SK-N-SH treated with all-trans-retinoic acid at 6 μM for 48 hours (cell line): ENCODE measurements at regions not wholly inside any gene's neighbourhood (a gene's known extent, or its start where the extent isn't known, plus 50 kb on each side); places are given as distances from the start of the nearest gene placed in this dataset.

Experiments used
- ATAC-seq: fragments of 200-7000 bp; cut with Tn5 transposase; 3 replicates; pipeline ENCODE4 v1.9.1; 2020; ENCODE audit warnings: mild to moderate bottlenecking, moderate library complexity
- ARNTL ChIP-seq: fragments of 450-650 bp; formaldehyde crosslinking; IDR thresholded peaks from 2 replicates; pipeline ENCODE4 v1.5.0; 2020; ENCODE audit warnings: low read depth, mild to moderate bottlenecking, moderate library complexity, borderline replicate concordance
- BACH2 ChIP-seq: fragments of 250-450 bp; sonication (Bioruptor Pico); IDR thresholded peaks from 2 replicates; pipeline ENCODE4 v1.9.0; 2021; ENCODE audit warnings: mild to moderate bottlenecking, borderline replicate concordance
- CSDC2 ChIP-seq: fragments of 250-450 bp; sonication (Bioruptor Pico); IDR thresholded peaks from 2 replicates; pipeline ENCODE4 v1.5.0; 2020; ENCODE audit warnings: mild to moderate bottlenecking, moderate library complexity
- ESRRG ChIP-seq: fragments of 250-450 bp; sonication (Bioruptor Pico); IDR thresholded peaks from 2 replicates; pipeline ENCODE4 v1.6.1; 2021; ENCODE audit warnings: mild to moderate bottlenecking
- GLIS3 ChIP-seq: fragments of 250-450 bp; sonication (Bioruptor Pico); IDR thresholded peaks from 2 replicates; pipeline ENCODE4 v1.5.0; 2020; ENCODE audit warnings: mild to moderate bottlenecking, moderate library complexity
- ISL1 ChIP-seq: fragments of 250-450 bp; sonication (Bioruptor Pico); IDR thresholded peaks from 2 replicates; pipeline ENCODE4 v2.1.2; 2022; ENCODE audit warnings: mild to moderate bottlenecking, moderate library complexity
- OSR1 ChIP-seq: fragments of 250-450 bp; sonication (Bioruptor Pico); IDR thresholded peaks from 2 replicates; pipeline ENCODE4 v1.8.0; 2022; ENCODE audit warnings: moderate library complexity, mild to moderate bottlenecking, inconsistent platforms
- RARB ChIP-seq: fragments of 250-450 bp; sonication (Bioruptor Pico); IDR thresholded peaks from 2 replicates; pipeline ENCODE4 v1.8.0; 2021; ENCODE audit warnings: mild to moderate bottlenecking, moderate library complexity
- SNAI2 ChIP-seq: fragments of 250-450 bp; sonication (Bioruptor Pico); IDR thresholded peaks from 2 replicates; pipeline ENCODE4 v1.5.0; 2020; ENCODE audit warnings: mild to moderate bottlenecking, moderate library complexity
- TOX ChIP-seq: fragments of 250-450 bp; sonication (Bioruptor Pico); IDR thresholded peaks from 2 replicates; pipeline ENCODE4 v1.8.0; 2021; ENCODE audit warnings: mild to moderate bottlenecking, moderate library complexity, borderline replicate concordance
- ZFP3 ChIP-seq: fragments of 250-450 bp; sonication (Bioruptor Pico); IDR thresholded peaks from 2 replicates; pipeline ENCODE4 v1.5.0; 2020; ENCODE audit warnings: mild to moderate bottlenecking, moderate library complexity
- ZFP30 ChIP-seq: fragments of 450-650 bp; formaldehyde crosslinking; IDR thresholded peaks from 2 replicates; pipeline ENCODE4 v1.5.0; 2022; ENCODE audit warnings: mild to moderate bottlenecking, moderate library complexity
- ZNF565 ChIP-seq: fragments of 450-650 bp; formaldehyde crosslinking; conservative IDR thresholded peaks from 2 replicates; pipeline ENCODE4 v1.5.0; 2020; ENCODE audit warnings: low read depth, mild to moderate bottlenecking, moderate library complexity
- ZNF70 ChIP-seq: fragments of 450-650 bp; formaldehyde crosslinking; IDR thresholded peaks from 2 replicates; pipeline ENCODE4 v1.5.0; 2020; ENCODE audit warnings: mild to moderate bottlenecking, moderate library complexity
- ZNF8 ChIP-seq: fragments of 450-650 bp; formaldehyde crosslinking; IDR thresholded peaks from 2 replicates; pipeline ENCODE4 v1.5.0; 2020; ENCODE audit warnings: mild to moderate bottlenecking, moderate library complexity
- TF ChIP-seq, protein P1 (sequence below): fragments of 250-450 bp; sonication (Bioruptor Pico); IDR thresholded peaks from 2 replicates; pipeline ENCODE4 v1.5.0; 2020; ENCODE audit warnings: mild to moderate bottlenecking, moderate library complexity
- TF ChIP-seq, protein P2 (sequence below): fragments of 250-450 bp; sonication (Bioruptor Pico); IDR thresholded peaks from 2 replicates; pipeline ENCODE4 v1.5.1; 2021; ENCODE audit warnings: mild to moderate bottlenecking, moderate library complexity
- TF ChIP-seq, protein P3 (sequence below): fragments of 250-450 bp; sonication (Bioruptor Pico); IDR thresholded peaks from 2 replicates; pipeline ENCODE4 v1.8.0; 2020; ENCODE audit warnings: mild to moderate bottlenecking, moderate library complexity, borderline replicate concordance
- TF ChIP-seq, protein P4 (sequence below): fragments of 250-450 bp; sonication (Bioruptor Pico); IDR thresholded peaks from 2 replicates; pipeline ENCODE4 v1.5.1; 2020; ENCODE audit warnings: low read depth, mild to moderate bottlenecking, moderate library complexity

DNA sequence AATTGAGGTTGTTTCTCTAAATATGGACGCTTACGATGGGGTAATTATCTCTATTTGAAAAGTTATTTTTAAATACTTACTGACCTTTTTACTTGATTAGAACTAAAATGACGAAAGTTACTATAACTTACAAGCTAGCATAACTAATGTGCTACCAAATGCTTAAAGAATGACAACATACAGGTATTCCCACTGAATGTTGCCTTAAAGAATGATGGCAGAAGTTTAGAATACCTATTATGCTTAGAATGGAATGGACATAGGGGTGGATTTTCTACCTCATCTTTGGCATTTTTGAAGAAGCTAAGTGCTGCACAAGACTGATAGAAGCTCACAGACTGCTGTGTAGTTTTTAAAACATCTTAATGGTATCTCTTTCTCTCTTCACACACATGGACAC lies 284.8 kb downstream of the THBS2 start:
- ATAC-seq = no peak

DNA sequence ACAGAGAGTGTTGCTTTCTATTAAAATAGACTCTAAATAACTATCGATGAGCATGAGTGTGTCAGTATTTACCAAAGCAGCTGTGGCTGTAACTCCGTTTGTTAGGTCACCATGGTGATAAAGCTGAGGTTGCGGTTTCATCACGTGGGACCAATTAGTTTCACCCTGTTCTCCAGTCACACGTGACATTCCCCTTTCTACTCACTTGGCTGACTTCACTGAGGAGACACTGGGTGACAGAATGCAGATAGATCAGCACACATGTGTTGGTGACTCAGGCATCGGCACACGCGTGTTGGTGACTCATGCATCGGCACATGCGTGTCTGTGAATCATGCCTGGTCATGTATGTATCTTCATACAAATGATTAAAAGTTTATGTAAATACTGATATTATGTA lies 285.4 kb downstream of the THBS2 start:
- no peak for TF ChIP-seq RARB (CRISPR knock-in tag)
- TF ChIP-seq BACH2 = no peak
- TF ChIP-seq ZNF565 = no peak
- TF ChIP-seq SNAI2 = no peak
- TF ChIP-seq ESRRG = no peak
- TF ChIP-seq ZFP3 (CRISPR knock-in tag) = no peak
- no peak for TF ChIP-seq ISL1
- TF ChIP-seq ZFP30 (CRISPR knock-in tag) = no peak
- TF ChIP-seq, protein P1, sequence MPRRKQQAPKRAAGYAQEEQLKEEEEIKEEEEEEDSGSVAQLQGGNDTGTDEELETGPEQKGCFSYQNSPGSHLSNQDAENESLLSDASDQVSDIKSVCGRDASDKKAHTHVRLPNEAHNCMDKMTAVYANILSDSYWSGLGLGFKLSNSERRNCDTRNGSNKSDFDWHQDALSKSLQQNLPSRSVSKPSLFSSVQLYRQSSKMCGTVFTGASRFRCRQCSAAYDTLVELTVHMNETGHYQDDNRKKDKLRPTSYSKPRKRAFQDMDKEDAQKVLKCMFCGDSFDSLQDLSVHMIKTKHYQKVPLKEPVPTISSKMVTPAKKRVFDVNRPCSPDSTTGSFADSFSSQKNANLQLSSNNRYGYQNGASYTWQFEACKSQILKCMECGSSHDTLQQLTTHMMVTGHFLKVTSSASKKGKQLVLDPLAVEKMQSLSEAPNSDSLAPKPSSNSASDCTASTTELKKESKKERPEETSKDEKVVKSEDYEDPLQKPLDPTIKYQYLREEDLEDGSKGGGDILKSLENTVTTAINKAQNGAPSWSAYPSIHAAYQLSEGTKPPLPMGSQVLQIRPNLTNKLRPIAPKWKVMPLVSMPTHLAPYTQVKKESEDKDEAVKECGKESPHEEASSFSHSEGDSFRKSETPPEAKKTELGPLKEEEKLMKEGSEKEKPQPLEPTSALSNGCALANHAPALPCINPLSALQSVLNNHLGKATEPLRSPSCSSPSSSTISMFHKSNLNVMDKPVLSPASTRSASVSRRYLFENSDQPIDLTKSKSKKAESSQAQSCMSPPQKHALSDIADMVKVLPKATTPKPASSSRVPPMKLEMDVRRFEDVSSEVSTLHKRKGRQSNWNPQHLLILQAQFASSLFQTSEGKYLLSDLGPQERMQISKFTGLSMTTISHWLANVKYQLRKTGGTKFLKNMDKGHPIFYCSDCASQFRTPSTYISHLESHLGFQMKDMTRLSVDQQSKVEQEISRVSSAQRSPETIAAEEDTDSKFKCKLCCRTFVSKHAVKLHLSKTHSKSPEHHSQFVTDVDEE (CRISPR knock-in tag) = no peak
- TF ChIP-seq, protein P2, sequence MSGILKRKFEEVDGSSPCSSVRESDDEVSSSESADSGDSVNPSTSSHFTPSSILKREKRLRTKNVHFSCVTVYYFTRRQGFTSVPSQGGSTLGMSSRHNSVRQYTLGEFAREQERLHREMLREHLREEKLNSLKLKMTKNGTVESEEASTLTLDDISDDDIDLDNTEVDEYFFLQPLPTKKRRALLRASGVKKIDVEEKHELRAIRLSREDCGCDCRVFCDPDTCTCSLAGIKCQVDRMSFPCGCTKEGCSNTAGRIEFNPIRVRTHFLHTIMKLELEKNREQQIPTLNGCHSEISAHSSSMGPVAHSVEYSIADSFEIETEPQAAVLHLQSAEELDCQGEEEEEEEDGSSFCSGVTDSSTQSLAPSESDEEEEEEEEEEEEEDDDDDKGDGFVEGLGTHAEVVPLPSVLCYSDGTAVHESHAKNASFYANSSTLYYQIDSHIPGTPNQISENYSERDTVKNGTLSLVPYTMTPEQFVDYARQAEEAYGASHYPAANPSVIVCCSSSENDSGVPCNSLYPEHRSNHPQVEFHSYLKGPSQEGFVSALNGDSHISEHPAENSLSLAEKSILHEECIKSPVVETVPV (CRISPR knock-in tag) = no peak
- TF ChIP-seq TOX (CRISPR knock-in tag) = no peak
- ATAC-seq = no peak

More for the DNA sequence above, 284.8 kb downstream of the THBS2 start:
- TF ChIP-seq CSDC2 (CRISPR knock-in tag) = no peak
- no peak for TF ChIP-seq ESRRG
- no peak for TF ChIP-seq ZNF70 (CRISPR knock-in tag)
- TF ChIP-seq, protein P3, sequence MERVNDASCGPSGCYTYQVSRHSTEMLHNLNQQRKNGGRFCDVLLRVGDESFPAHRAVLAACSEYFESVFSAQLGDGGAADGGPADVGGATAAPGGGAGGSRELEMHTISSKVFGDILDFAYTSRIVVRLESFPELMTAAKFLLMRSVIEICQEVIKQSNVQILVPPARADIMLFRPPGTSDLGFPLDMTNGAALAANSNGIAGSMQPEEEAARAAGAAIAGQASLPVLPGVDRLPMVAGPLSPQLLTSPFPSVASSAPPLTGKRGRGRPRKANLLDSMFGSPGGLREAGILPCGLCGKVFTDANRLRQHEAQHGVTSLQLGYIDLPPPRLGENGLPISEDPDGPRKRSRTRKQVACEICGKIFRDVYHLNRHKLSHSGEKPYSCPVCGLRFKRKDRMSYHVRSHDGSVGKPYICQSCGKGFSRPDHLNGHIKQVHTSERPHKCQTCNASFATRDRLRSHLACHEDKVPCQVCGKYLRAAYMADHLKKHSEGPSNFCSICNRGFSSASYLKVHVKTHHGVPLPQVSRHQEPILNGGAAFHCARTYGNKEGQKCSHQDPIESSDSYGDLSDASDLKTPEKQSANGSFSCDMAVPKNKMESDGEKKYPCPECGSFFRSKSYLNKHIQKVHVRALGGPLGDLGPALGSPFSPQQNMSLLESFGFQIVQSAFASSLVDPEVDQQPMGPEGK = no peak
- no peak for TF ChIP-seq TOX (CRISPR knock-in tag)
- TF ChIP-seq RARB (CRISPR knock-in tag) = no peak

DNA sequence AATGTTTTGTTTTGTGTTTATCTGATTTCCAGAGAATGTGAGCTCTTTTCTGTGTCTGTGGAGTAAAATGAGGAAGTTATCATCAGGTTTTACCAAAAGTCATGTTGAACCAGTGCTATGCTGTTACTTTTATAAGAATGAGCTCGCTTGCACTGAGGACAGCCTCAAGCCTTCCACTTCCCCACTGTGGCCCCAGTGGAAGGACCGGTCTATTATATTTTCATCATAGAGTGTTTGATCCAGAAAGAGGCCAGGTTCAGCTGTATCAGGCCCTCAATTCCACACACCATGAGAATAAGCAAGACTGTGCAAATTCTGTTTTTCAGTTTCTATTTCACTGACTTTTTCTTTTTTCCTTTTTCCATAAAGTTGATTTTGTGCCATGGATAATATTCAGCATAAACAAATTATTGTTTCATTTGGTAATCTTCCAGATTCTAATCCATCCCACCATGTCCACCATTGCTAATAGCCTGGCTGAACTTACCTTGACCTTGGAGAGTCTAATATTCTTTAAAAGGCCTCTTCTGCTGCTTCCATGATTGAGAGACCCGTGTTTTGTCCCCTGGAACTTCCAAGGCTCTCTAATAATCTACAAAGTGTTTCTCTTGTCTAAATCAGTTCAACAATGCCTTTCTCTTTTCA lies 286.2 kb downstream of the THBS2 start:
- no peak for ATAC-seq
- no peak for TF ChIP-seq ARNTL (CRISPR knock-in tag)

DNA sequence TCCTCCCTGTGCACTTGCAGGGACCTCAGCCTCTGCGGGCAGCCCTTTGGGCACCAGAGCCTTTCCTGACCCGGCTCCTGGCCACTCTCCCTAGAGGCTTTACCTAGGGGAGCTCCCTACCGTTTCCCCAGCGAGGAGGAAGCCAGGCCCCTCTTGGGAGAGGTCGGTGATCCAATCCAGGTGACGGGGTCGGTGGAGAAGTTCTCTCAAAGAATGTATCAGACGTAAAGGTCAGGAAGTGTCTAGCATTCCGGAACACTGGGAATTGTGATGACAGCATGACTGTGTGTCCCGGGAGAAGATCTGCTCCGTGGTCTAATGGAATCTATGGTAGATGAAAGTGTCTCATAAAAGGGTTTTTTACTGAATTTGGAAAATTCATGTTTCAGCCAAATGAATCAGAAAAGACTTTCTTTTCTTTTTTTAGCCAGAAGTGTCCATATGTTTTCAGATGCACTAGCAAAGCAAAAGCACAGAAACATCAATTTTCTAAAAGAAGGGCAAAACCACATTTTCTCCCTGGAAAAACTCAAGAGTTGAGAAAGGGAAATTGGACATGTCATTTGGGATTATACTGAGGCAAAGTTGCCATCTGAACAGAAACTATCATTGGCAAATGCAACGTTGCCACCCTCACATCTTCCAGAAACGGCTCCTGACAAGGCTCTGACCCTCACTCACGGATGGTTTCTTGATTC lies 289.4 kb downstream of the THBS2 start:
- 0 out of 2 replicates have a peak, but pooled peaks have one; percentile 49 for TF ChIP-seq RARB (CRISPR knock-in tag)
- TF ChIP-seq ZFP30 (CRISPR knock-in tag) = no peak
- TF ChIP-seq TOX (CRISPR knock-in tag) = peak; percentile 50; the same call in 1 of the 2 replicates
- TF ChIP-seq, all 23 proteins: peak for 2
- ATAC-seq = peak; percentile 88

DNA sequence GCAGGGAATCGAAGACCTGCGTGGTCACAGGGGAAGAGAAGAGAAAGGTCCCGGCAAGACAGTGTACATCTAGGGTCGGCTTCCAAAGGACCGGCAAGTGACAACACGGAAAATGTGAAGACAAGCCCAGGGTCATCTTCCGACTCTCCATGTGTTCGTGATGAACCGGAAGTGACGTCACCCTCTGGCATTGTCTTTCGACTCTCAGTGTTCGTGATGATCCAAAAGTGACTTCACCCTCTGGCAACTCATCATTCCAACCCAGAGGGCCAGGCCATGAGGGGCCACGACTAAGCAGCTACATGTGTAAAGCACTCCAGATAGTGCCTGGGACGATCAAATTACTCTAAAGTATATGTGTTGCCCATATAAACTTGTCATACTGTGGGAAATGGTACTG lies 290.8 kb downstream of the THBS2 start:
- no peak for ATAC-seq
- TF ChIP-seq ZFP30 (CRISPR knock-in tag) (no peak), ZFP3 (CRISPR knock-in tag) (no peak), ZNF70 (CRISPR knock-in tag) (no peak), RARB (CRISPR knock-in tag) (no peak), ZNF8 (no peak), ARNTL (CRISPR knock-in tag) (no peak), GLIS3 (CRISPR knock-in tag) (no peak), ESRRG (no peak), OSR1 (CRISPR knock-in tag) (no peak), SNAI2 (no peak), BACH2 (no peak)
- TF ChIP-seq, protein P2 (CRISPR knock-in tag) = no peak
- TF ChIP-seq, protein P1 (CRISPR knock-in tag) = no peak
- TF ChIP-seq, protein P4, sequence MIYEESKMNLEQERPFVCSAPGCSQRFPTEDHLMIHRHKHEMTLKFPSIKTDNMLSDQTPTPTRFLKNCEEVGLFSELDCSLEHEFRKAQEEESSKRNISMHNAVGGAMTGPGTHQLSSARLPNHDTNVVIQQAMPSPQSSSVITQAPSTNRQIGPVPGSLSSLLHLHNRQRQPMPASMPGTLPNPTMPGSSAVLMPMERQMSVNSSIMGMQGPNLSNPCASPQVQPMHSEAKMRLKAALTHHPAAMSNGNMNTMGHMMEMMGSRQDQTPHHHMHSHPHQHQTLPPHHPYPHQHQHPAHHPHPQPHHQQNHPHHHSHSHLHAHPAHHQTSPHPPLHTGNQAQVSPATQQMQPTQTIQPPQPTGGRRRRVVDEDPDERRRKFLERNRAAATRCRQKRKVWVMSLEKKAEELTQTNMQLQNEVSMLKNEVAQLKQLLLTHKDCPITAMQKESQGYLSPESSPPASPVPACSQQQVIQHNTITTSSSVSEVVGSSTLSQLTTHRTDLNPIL (CRISPR knock-in tag) = no peak
